HUES6 (cell line): ENCODE measurements at regions not wholly inside any gene's neighbourhood (a gene's known extent, or its start where the extent isn't known, plus 50 kb on each side); places are given as distances from the start of the nearest gene placed in this dataset.
"Not testable (repeated sequence)": the region's sequence is repeated elsewhere in the genome, so short reads cannot be mapped to it uniquely, and the experiment has no call there.

Experiments
- H3K27ac ChIP-seq: 2 replicates; pipeline ENCODE4 v1.7.0; 2013; ENCODE audit warnings: low read depth, mild to moderate bottlenecking, low read length, inconsistent platforms
- H3K27me3 ChIP-seq: 2 replicates; pipeline ENCODE4 v1.6.1; 2013; ENCODE audit warnings: low read length; ENCODE audit not compliant: control insufficient read depth, insufficient read depth
- H3K36me3 ChIP-seq: 2 replicates; pipeline ENCODE4 v1.6.1; 2013; ENCODE audit warnings: low read length; ENCODE audit not compliant: control insufficient read depth, insufficient read depth
- H3K4me1 ChIP-seq: 2 replicates; pipeline ENCODE4 v1.6.1; 2013; ENCODE audit warnings: low read length; ENCODE audit not compliant: control insufficient read depth, insufficient read depth
- H3K4me3 ChIP-seq: 2 replicates; pipeline ENCODE4 v1.5.1; 2013; ENCODE audit warnings: low read depth, low read length
- H3K9ac ChIP-seq: one replicate; pipeline ENCODE4 v1.6.1; 2013; ENCODE audit warnings: mild to moderate bottlenecking, low read length
- H3K9me3 ChIP-seq: 2 replicates; pipeline ENCODE4 v1.6.1; 2013; ENCODE audit warnings: low read depth, low read length; ENCODE audit not compliant: control insufficient read depth, insufficient read depth

- no peak overlapping the region for H3K9ac ChIP-seq
- H3K27me3 ChIP-seq: no peaks in the 10 kb centered on the region
- no peaks in the 10 kb centered on the region for H3K36me3 ChIP-seq
- H3K27ac ChIP-seq: no peak overlapping the region
- H3K4me1 ChIP-seq: no peaks in the 10 kb centered on the region
- H3K9me3 ChIP-seq: peaks cover 13% of the 10 kb centered on the region
- no peak overlapping the region for H3K4me3 ChIP-seq
Measured at GRCh38 chr17:71432378-71433315, 688.2 kb upstream of the SOX9 start.

GRCh38 chr17:71434716-71435115 is 686.1 kb upstream of the SOX9 start:
- H3K9me3 ChIP-seq: no peaks in the 10 kb centered on the region
- no peaks in the 10 kb centered on the region for H3K36me3 ChIP-seq
- no peaks in the 10 kb centered on the region for H3K27me3 ChIP-seq
- no peak overlapping the region for H3K4me3 ChIP-seq
- H3K4me1 ChIP-seq: no peaks in the 10 kb centered on the region
- no peak overlapping the region for H3K27ac ChIP-seq
- H3K9ac ChIP-seq: no peak overlapping the region

- H3K9me3 ChIP-seq: no peaks in the 10 kb centered on the region
- no peak overlapping the region for H3K27ac ChIP-seq
- no peak overlapping the region for H3K9ac ChIP-seq
- no peak overlapping the region for H3K4me3 ChIP-seq
- no peaks in the 10 kb centered on the region for H3K27me3 ChIP-seq
- no peaks in the 10 kb centered on the region for H3K36me3 ChIP-seq
- no peaks in the 10 kb centered on the region for H3K4me1 ChIP-seq
Measured at GRCh38 chr17:71436479-71436878, 684.3 kb upstream of the SOX9 start.

- H3K27me3 ChIP-seq: no peaks in the 10 kb centered on the region
- H3K4me1 ChIP-seq: no peaks in the 10 kb centered on the region
- no peak overlapping the region for H3K9ac ChIP-seq
- no peak overlapping the region for H3K27ac ChIP-seq
- H3K4me3 ChIP-seq: no peak overlapping the region
- H3K9me3 ChIP-seq: no peaks in the 10 kb centered on the region
- H3K36me3 ChIP-seq: no peaks in the 10 kb centered on the region
Measured at GRCh38 chr17:71437166-71437565, 683.7 kb upstream of the SOX9 start.

- no peaks in the 10 kb centered on the region for H3K4me1 ChIP-seq
- H3K27me3 ChIP-seq: no peaks in the 10 kb centered on the region
- no peak overlapping the region for H3K9ac ChIP-seq
- H3K4me3 ChIP-seq: no peak overlapping the region
- no peaks in the 10 kb centered on the region for H3K36me3 ChIP-seq
- no peaks in the 10 kb centered on the region for H3K9me3 ChIP-seq
- H3K27ac ChIP-seq: no peak overlapping the region
Measured at GRCh38 chr17:71438631-71439146, 682.1 kb upstream of the SOX9 start.

GRCh38 chr17:71440513-71440912 is 680.3 kb upstream of the SOX9 start:
- Histone ChIP-seq H3K9me3 (no peaks in the 10 kb centered on the region), H3K9ac (no peak overlapping the region), H3K4me3 (no peak overlapping the region), H3K27ac (no peak overlapping the region), H3K36me3 (no peaks in the 10 kb centered on the region), H3K27me3 (no peaks in the 10 kb centered on the region), H3K4me1 (no peaks in the 10 kb centered on the region)

GRCh38 chr17:71441098-71441497 is 679.7 kb upstream of the SOX9 start:
- H3K27me3 ChIP-seq: no peaks in the 10 kb centered on the region
- H3K9me3 ChIP-seq: no peaks in the 10 kb centered on the region
- no peaks in the 10 kb centered on the region for H3K4me1 ChIP-seq
- no peak overlapping the region for H3K4me3 ChIP-seq
- H3K9ac ChIP-seq: no peak overlapping the region
- H3K27ac ChIP-seq: no peak overlapping the region
- H3K36me3 ChIP-seq: no peaks in the 10 kb centered on the region

- Histone ChIP-seq H3K4me1 (no peaks in the 10 kb centered on the region), H3K27ac (no peak overlapping the region), H3K9me3 (no peaks in the 10 kb centered on the region), H3K9ac (no peak overlapping the region), H3K27me3 (no peaks in the 10 kb centered on the region), H3K4me3 (no peak overlapping the region), H3K36me3 (no peaks in the 10 kb centered on the region)
Measured at GRCh38 chr17:71444078-71444477, 676.7 kb upstream of the SOX9 start.

GRCh38 chr17:71446645-71447437 is 674.0 kb upstream of the SOX9 start:
- Histone ChIP-seq H3K4me3 (no peak overlapping the region), H3K9ac (no peak overlapping the region), H3K27ac (no peak overlapping the region), H3K27me3 (no peaks in the 10 kb centered on the region), H3K4me1 (no peaks in the 10 kb centered on the region), H3K9me3 (no peaks in the 10 kb centered on the region), H3K36me3 (no peaks in the 10 kb centered on the region)

GRCh38 chr17:71447644-71448043 is 673.2 kb upstream of the SOX9 start:
- no peak overlapping the region for H3K4me3 ChIP-seq
- H3K9ac ChIP-seq: no peak overlapping the region
- H3K9me3 ChIP-seq: no peaks in the 10 kb centered on the region
- no peak overlapping the region for H3K27ac ChIP-seq
- no peaks in the 10 kb centered on the region for H3K27me3 ChIP-seq
- no peaks in the 10 kb centered on the region for H3K4me1 ChIP-seq
- no peaks in the 10 kb centered on the region for H3K36me3 ChIP-seq

GRCh38 chr17:71450657-71451056 is 670.2 kb upstream of the SOX9 start:
- H3K27me3 ChIP-seq, H3K9ac ChIP-seq, H3K27ac ChIP-seq, H3K4me3 ChIP-seq, H3K4me1 ChIP-seq, H3K36me3 ChIP-seq, H3K9me3 ChIP-seq: not testable (repeated sequence)
